Tibial nerve (tissue), 4 donors: ENCODE measurements at regions not wholly inside any gene's neighbourhood (a gene's known extent, or its start where the extent isn't known, plus 50 kb on each side); places are given as distances from the start of the nearest gene placed in this dataset.

Source experiments
- DNase-seq, 2 donors: peaks; one replicate each; pipeline ENCODE4 v3.0.0-alpha.2; 2019; ENCODE audit warnings: low spot score in 2 of 2
- H3K27ac ChIP-seq, 4 donors: fragments of 200-600 bp; sonication (generic) in 3 of 4; one replicate each; pipeline ENCODE4 v1.5.1; 2017 to 2019; ENCODE audit warnings: mild to moderate bottlenecking in 1 of 4
- H3K27me3 ChIP-seq, 2 donors: fragments of 200-600 bp; sonication (generic) in 1 of 2; one replicate each; pipeline versions ENCODE4 v1.5.1 to v1.6.0; 2017 to 2019
- H3K36me3 ChIP-seq, 3 donors: fragments of 200-600 bp; sonication (generic); one replicate each; pipeline ENCODE4 v1.5.1; 2018 to 2019
- H3K4me1 ChIP-seq, 4 donors: fragments of 200-600 bp; sonication (generic) in 3 of 4; one replicate each; pipeline ENCODE4 v1.5.1; 2017 to 2019
- H3K4me3 ChIP-seq, 4 donors: fragments of 200-600 bp; sonication (generic) in 3 of 4; one replicate each; pipeline ENCODE4 v1.5.1; 2017 to 2019; ENCODE audit warnings: mild to moderate bottlenecking in 1 of 4, moderate library complexity in 1 of 4
- H3K9me3 ChIP-seq, 4 donors: fragments of 200-600 bp; sonication (generic) in 3 of 4; one replicate each; pipeline ENCODE4 v1.5.1; 2017 to 2019
- EP300 ChIP-seq, 2 donors: sonication (generic); formaldehyde crosslinking; IDR thresholded peaks; one replicate each; pipeline ENCODE4 v1.6.1; 2017; ENCODE audit warnings: antibody characterized with exemption in 2 of 2, mild to moderate bottlenecking in 1 of 2
- POLR2A ChIP-seq, 2 donors: fragments of 450-650 bp; IDR thresholded peaks; one replicate each; pipeline ENCODE4 v1.6.1; 2017; ENCODE audit warnings: antibody characterized with exemption in 2 of 2, mild to moderate bottlenecking in 2 of 2, moderate library complexity in 2 of 2
- WGBS, 2 donors: methylation state at CpG; one replicate each; pipeline ENCODE4 v1.1.5; 2018; 5-methylcytosine and 5-hydroxymethylcytosine counted together
- TF ChIP-seq, protein P1 (sequence below), 5 experiments: fragments of 200-600 bp in 3 of 5; fragments of 450-650 bp in 2 of 5; sonication (generic) in 3 of 5; IDR thresholded peaks; one replicate each; pipeline ENCODE4 v1.5.1; 2016 to 2019; ENCODE audit warnings: antibody characterized with exemption in 5 of 5, mild to moderate bottlenecking in 3 of 5, moderate library complexity in 2 of 5

DNA sequence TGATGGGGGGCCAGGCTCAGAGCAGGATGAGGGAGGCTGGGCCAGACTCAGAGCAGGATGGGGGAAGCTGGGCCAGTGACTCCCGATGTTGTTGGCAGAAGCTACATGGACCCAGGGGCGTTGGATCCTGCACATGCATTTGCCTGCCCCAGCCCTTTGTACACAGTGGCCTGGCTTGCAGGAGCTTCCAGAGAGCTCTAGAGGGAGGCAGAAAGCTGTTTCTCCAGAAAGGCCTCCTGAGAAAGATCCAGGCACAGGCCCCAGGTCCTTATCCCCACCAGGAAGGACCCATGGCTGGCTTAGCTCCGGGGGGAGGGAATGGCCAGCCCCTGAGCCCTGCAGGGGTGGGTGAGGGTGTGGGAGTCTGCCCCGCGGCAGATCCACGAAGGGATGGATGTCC, 106.6 kb upstream of the ACTRT2 start:
- H3K36me3 ChIP-seq, result no peaks in the 10 kb centered on the region
- no peak overlapping the region for H3K4me3 ChIP-seq
- H3K27ac ChIP-seq, result no peak overlapping the region
- WGBS, 2 donors, result 26 to 27% methylated on average over 3 to 6 of the region's 6 CpGs
- H3K4me1 ChIP-seq, result no peaks in the 10 kb centered on the region
- TF ChIP-seq EP300 (IDR thresholded peaks at IDR 0.05), result no peak
- TF ChIP-seq, protein P1, sequence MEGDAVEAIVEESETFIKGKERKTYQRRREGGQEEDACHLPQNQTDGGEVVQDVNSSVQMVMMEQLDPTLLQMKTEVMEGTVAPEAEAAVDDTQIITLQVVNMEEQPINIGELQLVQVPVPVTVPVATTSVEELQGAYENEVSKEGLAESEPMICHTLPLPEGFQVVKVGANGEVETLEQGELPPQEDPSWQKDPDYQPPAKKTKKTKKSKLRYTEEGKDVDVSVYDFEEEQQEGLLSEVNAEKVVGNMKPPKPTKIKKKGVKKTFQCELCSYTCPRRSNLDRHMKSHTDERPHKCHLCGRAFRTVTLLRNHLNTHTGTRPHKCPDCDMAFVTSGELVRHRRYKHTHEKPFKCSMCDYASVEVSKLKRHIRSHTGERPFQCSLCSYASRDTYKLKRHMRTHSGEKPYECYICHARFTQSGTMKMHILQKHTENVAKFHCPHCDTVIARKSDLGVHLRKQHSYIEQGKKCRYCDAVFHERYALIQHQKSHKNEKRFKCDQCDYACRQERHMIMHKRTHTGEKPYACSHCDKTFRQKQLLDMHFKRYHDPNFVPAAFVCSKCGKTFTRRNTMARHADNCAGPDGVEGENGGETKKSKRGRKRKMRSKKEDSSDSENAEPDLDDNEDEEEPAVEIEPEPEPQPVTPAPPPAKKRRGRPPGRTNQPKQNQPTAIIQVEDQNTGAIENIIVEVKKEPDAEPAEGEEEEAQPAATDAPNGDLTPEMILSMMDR (IDR thresholded peaks at IDR 0.05), result no peak
- no peak for TF ChIP-seq POLR2A (IDR thresholded peaks at IDR 0.05)
- DNase-seq, result no peak
- no peaks in the 10 kb centered on the region for H3K27me3 ChIP-seq
- no peaks in the 10 kb centered on the region for H3K9me3 ChIP-seq

GRCh38 chr1:2916153-2916552, 105.1 kb upstream of the ACTRT2 start:
- no peaks in the 10 kb centered on the region for H3K4me1 ChIP-seq
- no peaks in the 10 kb centered on the region for H3K36me3 ChIP-seq
- no peak for DNase-seq
- peaks cover 0 to 7% of the 10 kb centered on the region in 2 donors for H3K27me3 ChIP-seq
- no peaks in the 10 kb centered on the region for H3K9me3 ChIP-seq
- 90 to 97% methylated on average over 3 of the region's 3 CpGs for WGBS, 2 donors
- H3K27ac ChIP-seq, result no peak overlapping the region
- no peak overlapping the region for H3K4me3 ChIP-seq
- TF ChIP-seq EP300 (IDR thresholded peaks at IDR 0.05), result no peak
- no peak for TF ChIP-seq POLR2A (IDR thresholded peaks at IDR 0.05)
- TF ChIP-seq, protein P1 (IDR thresholded peaks at IDR 0.05), result no peak

DNA sequence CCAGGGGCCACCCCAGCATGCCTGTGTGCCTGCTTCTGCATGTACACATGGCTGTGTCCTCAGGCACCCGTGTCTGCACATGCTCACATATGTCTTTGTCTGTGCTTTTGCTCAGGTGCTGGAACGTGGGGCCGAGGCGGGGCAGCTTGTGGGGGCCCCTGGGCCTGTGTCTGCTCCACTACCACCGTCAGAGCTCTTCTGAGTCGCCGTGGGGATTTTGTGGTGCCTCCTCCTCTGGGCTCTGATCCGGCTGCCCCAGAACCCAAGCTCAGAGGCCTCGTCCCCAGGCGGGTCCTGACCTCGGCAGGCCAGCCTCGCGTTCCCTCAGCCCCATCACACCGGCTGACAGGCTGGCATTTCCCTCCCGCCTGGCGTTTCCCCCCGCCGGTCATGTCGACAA, 104.6 kb upstream of the ACTRT2 start:
- Histone ChIP-seq H3K36me3 (no peaks in the 10 kb centered on the region), H3K4me3 (no peak overlapping the region), H3K27me3 (peaks cover 0 to 7% of the 10 kb centered on the region in 2 donors), H3K9me3 (no peaks in the 10 kb centered on the region), H3K27ac (no peak overlapping the region), H3K4me1 (no peaks in the 10 kb centered on the region)
- DNase-seq, result no peak
- no peak for TF ChIP-seq EP300 (IDR thresholded peaks at IDR 0.05)
- TF ChIP-seq POLR2A (IDR thresholded peaks at IDR 0.05), result no peak
- TF ChIP-seq, protein P1 (IDR thresholded peaks at IDR 0.05), result no peak
- WGBS, 2 donors, result 64 to 72% methylated on average over 13 to 15 of the region's 19 CpGs

GRCh38 chr1:2917284-2917683, 104.0 kb upstream of the ACTRT2 start:
- no peak for DNase-seq
- H3K27ac ChIP-seq, result no peak overlapping the region
- H3K4me1 ChIP-seq, result no peaks in the 10 kb centered on the region
- 86 to 87% methylated on average over 17 of the region's 17 CpGs for WGBS, 2 donors
- no peaks in the 10 kb centered on the region for H3K9me3 ChIP-seq
- no peak overlapping the region for H3K4me3 ChIP-seq
- H3K27me3 ChIP-seq, result peaks cover 0 to 7% of the 10 kb centered on the region in 2 donors
- no peak for TF ChIP-seq POLR2A (IDR thresholded peaks at IDR 0.05)
- no peak for TF ChIP-seq EP300 (IDR thresholded peaks at IDR 0.05)
- TF ChIP-seq, protein P1 (IDR thresholded peaks at IDR 0.05), result no peak
- H3K36me3 ChIP-seq, result no peaks in the 10 kb centered on the region

DNA sequence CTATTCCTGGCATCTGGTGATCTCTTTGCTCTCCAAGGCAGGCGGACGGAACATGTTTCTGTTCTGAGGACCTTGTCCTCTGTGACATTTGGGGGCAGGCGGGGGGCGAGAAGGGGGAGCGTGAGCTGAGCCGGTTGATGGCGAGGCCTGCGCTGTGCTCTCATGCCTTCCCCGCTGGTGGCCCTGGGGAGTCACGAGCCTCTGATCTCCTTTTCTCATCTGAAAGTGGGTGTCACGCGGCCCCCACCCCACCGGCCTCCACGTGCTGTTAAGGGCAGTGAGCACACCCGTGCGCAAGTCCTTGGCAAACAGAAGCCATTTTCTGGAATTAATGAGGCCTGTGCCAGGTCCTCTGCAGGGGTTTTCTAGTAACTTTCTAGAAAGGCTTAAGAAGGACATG, 102.8 kb upstream of the ACTRT2 start:
- TF ChIP-seq POLR2A (IDR thresholded peaks at IDR 0.05) (no peak), EP300 (IDR thresholded peaks at IDR 0.05) (no peak)
- TF ChIP-seq, protein P1 (IDR thresholded peaks at IDR 0.05), result no peak
- no peaks in the 10 kb centered on the region for H3K36me3 ChIP-seq
- H3K4me1 ChIP-seq, result no peaks in the 10 kb centered on the region
- no peak overlapping the region for H3K27ac ChIP-seq
- H3K4me3 ChIP-seq, result no peak overlapping the region
- DNase-seq, result no peak
- no peaks in the 10 kb centered on the region for H3K9me3 ChIP-seq
- 89 to 90% methylated on average over 16 of the region's 16 CpGs for WGBS, 2 donors
- H3K27me3 ChIP-seq, result peaks cover 0 to 12% of the 10 kb centered on the region in 2 donors
